Activated CD4-positive, CD25-positive, alpha-beta regulatory T cell (primary cell): ENCODE measurements at regions not wholly inside any gene's neighbourhood (a gene's known extent, or its start where the extent isn't known, plus 50 kb on each side); places are given as distances from the start of the nearest gene placed in this dataset.
"Not testable (repeated sequence)": the region's sequence is repeated elsewhere in the genome, so short reads cannot be mapped to it uniquely, and the experiment has no call there.

Experiments
- DNase-seq, 4 experiments: peaks; one replicate each; lab custom pipeline; 2025; lab: John Stamatoyannopoulos, UW

DNA sequence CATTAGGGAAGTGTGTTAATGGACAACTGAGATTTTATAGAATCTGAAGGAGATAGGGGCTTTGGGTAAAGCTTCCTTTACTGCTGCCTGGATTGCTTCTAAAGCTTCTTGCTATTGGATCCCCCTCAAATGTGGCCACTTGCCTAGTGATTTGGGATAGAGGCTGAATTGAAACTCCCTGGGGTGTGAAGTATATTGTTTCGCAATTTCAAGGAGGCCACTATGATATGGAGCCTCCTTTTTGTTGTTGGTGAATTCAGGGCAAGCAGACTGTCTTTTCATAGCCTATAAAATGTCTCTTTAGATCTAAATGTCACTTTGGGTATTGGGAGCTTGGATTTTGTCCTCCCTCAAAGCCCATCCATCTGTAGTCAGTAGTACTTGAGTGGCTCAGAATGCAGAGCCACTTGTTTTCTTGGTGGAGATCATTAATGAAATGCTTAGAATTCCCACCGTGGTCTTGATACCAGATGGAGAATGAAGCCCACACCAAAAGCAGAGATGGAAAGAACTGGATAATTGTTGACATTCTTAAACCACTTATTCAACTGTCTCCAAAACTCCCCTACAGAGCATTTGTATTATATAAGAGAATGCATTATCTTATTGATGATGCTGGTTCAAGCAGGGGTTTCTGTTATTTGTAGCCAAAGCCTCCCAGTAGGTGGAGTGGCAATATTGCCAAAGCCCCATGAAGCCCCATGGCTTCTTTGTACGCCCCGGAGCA lies 144.3 kb upstream of the KCNE2 start:
- DNase-seq, result no peak

DNA sequence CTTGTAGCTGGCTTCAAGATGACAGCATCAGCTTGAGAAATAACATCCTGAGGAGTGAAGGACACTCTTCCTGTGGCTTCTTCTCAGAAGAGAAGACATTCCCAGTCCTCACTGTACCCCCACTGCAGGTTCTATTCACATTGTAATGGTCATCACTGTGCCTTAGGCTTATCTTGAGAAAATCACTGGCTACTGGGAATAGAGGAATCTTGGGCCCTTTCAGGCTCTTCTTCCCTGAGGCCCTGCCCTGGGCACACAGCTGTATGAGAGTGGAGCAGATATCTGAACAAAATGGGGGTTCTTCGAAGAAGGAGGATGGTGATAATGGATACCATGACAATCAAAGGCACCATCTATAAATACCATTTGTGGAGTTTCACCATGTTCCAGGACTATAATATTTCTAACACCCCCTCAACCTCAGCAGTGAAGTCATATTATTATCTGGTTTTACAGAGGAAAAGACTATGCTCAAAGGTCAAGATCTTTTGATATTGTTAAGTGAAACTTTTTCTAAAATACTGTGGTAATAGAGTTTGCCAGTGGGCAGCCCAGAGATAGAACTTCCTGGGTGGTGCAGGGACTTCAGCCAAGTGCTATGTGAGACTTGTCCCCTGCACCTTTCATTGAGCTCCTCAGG lies 143.1 kb upstream of the KCNE2 start:
- no peak for DNase-seq

DNA sequence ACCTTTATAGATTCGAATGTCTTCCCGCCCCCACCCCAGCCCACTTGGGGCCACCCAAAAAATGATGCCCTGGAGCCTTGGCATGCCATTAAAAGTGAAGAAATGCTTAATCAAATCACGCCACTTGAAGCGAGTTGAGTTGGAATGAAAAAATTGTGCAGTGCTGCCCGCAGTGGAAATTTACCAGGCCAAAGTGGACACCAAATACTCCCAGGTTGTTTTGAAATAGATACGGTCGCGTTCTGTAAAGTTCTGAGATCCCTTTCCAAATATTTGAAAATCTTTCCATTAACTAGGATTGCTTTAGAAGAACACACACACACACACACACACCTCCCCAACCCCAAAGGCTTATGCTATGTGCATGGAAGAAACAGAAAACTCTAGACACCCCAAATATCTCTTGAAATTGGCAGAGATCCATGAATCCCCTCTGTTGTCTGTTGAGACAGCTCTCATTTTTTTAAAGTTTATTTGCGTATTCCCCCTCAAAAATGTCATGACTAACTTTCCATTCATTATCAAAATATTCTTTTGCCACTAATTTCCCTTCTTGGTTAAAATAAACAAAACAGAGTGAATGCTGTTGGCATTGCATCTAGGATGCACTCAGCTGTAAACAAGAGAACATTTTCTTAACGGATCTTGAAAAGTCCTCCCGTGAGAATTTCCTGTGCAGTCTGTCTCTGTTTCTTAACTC lies 142.3 kb upstream of the KCNE2 start:
- DNase-seq, result no peak

DNA sequence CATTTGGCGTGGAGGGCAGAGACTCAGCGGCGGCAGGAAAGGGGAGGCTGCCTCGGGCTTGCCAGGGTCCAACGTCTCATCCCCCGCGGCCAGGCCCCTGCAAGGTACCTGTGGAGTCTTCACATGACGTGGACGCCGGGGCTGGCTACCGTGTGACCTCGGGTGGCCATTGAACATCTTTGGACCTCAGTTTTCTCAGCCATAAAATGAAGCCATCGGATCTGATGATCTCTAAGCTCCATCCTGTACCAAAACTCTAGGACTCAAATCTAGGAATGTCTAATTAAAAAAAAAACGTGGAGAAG lies 141.8 kb upstream of the KCNE2 start:
- DNase-seq, result no peak

DNA sequence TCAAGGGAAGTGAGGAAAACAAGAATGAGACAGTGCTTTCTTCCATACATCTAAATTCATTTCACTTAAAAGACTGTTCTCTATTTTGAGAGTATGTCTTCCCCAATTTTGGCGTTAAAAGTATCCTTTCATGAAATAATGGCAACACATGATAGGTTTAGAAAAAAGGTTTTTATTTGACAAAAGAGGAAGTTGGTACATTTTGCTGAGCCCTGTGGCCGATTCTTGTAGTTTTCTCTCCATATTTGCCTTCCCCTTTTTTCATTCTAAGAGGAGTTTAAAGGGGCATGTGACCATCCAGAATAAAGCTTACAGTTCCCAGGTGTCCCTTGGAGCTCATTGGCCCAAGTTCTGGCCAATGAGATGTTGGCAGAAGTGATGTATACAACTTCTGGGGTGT lies 140.4 kb upstream of the KCNE2 start:
- DNase-seq, result no peak

DNA sequence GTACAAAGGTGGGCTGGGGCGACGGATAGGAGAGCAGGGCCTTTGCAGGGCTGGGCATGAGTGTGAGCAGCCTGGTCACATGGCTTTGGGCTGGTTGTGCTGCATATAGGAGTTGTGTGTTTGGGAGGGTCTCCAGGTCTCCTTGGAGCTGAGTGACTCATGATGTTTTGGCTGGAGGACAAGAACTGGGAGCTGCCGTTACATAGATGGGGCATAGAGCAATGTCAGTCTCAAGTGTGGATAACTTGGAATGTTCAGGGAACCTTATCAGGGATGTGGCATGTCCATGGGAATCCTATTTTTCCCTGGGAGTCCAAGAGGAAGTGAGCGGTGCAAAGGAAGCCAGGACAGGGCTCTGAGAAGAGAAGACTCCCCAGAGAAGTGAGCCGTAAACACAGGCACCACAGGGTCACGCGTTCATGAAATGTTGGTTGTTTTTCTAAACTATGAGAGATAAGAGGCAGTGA lies 136.4 kb upstream of the KCNE2 start:
- no peak for DNase-seq

DNA sequence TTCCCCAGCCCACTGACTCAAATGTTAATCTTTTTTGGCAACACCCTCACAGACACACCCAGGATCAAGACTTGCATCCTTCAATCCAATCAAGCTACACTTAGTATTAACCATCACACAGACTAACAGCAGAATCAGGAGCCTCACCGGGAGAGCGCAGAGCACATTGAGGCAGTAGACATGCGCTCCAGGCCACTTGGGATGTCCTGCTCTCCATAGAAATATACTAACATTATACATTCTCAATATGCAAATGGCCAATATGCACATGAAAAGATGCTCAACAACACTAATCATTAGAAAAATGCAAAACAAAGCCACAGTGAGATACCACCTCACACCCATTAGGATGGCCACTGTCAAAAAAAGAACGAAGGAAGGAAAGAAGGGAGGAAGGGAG lies 135.0 kb upstream of the KCNE2 start:
- DNase-seq, result no peak

DNA sequence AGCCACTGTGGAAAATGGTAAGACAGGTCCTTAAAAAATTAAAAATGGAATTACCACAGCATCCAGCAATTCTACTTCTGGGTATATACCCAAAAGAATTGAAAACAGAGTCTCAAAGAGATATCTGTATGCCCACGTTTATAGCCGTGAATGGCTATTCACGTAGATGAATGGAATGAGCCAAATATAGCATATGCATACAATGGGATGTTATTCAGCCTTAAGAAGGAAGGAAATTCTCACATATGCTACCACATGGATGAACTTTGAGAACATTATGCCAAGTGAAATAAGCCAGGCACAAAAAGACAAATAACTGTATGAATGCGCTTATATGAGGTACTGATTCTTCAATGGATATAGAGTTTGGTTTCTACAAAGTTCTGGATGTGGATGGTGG lies 134.5 kb upstream of the KCNE2 start:
- DNase-seq, result no peak

DNA sequence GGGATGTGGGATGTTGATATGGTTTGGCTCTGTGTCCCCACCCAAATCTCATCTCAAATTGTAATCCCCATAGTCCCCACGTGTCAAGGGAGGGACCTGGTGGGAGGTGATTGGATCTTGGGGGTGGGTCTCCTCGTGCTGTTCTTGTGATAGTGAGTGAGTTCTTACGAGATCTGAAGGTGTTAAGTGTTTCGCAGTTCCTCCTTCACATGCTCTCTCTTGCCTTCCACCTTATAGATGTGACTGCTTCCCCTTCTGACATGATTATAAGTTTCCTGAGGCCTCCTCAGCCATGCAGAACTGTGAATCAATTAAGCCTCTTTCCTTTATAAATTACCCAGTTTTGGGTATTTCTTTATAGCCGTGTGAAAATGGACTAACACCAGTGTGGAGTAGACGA lies 130.1 kb upstream of the KCNE2 start:
- not testable (repeated sequence) for DNase-seq

DNA sequence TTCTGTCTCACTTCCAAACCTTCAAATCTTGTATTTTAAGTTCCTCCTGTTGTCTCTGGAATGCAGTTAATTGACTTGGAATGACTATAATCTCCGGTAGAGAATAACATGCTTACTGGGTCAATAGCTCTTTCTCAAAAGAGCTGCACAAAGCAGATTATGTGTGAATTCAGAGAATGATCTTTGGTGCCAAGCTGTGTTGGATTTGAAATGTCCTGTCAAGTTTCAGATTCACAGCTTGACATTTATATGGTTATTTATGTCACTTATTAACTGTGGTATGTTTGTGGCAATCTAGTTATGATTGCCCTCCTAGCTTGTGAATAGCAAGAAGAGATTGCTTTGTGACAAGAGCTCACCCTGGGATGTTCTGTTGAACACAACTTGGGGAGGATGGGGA lies 128.3 kb upstream of the KCNE2 start:
- DNase-seq, result no peak

DNA sequence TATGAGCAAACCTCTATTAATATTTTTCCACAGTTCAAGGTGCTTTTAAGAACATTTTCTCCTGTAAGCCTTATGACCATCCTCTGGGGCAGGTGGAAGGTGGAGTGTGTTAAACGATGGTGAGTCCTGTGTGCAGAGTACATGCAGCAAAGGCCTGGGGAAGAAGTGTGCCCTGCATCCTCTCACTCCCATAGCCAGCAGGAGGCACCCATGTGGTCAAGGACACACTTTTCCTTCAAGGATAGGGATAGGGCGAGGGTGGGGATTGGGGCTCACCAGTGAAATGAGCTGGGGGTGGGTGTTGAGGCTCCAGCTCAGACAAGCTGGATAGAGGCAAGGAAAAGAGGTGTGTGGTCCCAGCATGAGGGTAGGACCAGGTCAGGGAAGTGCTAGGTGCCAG lies 120.8 kb upstream of the KCNE2 start:
- no peak for DNase-seq

DNA sequence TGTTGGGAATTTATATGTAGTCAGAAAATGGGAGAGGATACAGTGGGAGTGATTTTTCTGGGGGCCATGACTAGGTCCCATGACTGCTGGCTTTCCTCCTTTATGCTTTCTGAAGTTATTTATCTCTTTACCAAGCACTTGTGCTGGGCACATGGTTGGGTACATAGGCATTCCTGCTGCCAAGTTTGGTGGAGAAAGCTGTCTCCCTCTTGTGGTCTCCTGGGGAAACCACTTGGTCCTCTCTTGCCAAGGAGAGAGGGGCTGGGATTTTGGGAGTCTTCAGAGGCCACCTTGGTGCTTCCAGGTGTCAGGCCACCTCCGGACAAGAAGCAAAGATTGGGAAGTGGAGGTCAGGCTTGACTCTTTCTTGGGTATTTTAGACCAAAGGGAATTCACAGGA lies 120.2 kb upstream of the KCNE2 start:
- DNase-seq, result no peak

DNA sequence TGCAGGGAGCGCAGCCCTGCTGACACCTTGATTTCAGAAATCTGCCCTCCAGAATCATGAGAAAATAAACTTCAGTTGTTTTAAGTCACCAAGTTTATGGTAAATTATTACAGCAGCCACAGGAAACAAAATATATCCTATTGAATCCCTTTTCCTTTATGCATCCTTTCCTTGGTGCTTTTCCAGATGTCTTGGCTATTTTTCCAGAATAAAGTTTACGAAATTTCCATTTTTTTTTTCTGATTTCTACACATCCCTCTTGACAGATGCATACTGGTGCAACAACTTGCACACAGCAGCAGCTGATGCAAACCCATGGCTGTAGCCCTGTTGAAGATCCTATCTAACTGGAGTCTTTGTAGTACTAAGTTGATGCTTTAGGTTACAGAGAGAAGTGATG lies 111.1 kb upstream of the KCNE2 start:
- no peak for DNase-seq

DNA sequence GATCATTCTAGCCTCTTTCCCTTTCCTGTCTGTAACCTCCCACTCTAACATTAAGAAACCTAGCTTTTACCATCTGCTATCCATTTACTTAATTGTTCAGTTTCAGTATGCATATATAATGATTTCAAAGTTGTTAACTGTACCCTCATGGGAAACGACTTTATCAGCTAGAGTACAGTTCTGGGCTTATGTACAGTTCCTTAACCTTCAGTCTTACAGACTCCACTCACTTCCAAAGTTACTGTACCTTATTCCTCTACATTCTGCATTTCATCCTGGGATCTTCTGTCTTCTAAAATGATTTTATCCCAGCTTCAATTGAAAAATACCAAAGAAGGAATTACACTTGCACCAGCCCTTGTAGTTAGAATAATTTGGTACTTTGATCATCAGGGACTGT lies 108.7 kb upstream of the KCNE2 start:
- no peak for DNase-seq

DNA sequence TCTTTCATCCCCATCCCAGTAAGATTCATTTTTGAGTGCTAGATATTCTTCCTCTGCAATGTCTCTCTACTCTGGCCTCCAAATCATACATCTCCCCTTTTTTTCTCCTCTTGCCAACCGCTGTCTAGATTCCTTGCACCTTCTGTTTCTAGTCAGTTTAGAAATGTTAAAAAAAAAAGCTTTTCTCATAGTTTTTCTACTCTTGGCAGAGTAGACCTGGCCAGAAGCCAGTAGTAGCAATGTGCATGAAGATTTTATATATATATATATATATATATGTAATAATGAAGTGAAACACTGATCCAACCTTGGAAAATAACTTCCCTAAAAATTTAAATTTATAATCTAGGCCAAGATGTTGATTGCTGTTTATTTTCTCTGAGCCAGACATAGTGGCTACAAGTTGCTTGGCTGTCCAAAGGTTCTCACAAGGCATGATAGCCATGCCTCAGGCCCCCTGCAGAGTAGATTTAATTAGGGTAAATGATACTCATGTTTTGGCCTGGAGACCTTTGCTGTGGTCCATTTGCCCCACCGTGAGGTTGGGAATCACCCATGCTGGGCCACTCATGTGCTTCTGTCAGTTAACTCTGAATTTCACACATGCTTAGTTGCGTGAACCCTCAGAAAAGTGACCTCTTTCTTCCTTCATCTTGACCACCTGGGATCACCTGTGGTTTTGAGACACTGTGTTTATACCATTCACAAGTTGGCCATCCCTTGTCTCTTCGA lies 103.4 kb upstream of the KCNE2 start:
- no peak for DNase-seq

DNA sequence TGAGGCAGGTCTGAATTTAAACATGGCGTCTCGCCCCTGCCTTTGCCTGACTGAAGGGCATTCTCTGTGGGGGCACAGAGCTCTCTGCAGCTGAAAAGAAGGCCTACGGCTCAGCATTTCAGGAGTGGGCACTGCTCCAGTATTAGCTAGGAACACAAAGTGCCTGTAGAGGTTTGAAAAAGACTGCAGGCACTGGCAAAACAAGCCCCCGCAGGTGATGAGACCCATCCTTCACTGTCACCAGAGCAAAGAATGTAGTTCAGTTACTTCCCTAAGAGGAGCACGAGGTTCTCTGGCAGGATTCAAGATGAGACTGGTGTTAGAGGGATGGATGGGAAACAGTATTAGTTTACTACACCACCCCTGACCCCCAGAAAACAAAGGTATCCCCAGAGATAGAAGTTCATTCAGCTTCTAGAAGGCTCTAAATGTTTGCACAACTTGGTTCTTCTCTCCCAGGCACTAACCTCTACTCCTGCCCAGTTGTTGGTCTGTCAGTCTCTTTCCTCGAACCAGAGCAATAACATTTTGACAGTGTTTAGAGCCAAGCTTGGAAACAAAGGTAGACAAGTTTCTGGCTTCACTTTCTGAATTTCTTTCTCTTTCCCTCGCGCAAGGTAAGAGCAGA lies 101.9 kb upstream of the KCNE2 start:
- no peak for DNase-seq

DNA sequence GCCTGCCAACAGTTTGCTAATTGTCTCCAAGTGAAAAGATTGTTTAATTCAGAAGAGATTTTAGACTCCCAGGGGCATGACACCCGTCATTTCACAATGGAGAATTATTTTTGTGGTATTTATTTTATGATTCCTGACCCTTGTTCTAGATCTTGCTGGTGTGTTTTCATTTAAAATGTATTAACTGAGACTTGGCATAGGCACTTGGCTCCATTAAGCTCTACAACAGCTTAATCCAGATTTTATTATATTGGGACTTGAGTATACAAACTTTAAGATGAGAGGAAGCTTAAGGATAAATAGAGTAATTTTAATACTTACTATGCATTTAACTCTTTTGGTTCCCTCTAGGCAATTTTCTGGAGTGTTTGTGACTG lies 101.3 kb upstream of the KCNE2 start:
- no peak for DNase-seq

DNA sequence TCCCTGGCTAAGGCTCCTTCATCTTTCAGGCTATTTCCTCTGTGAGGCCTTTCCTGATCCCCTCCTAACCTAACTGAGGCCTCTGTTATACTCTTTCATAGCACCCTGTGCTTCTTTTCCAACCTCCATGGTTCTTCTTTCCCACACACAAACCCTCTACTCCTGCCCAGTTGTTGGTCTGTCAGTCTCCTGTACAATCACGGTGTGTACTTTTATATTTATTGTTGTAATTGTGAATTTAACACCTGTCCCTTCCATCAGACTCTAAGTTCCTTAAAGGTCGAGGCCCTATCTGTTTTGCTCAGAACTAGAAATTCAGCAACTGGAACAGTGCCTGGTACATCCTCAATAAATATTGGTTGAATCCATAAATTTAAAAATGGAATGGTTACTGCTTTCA lies 100.2 kb upstream of the KCNE2 start:
- DNase-seq, result no peak

DNA sequence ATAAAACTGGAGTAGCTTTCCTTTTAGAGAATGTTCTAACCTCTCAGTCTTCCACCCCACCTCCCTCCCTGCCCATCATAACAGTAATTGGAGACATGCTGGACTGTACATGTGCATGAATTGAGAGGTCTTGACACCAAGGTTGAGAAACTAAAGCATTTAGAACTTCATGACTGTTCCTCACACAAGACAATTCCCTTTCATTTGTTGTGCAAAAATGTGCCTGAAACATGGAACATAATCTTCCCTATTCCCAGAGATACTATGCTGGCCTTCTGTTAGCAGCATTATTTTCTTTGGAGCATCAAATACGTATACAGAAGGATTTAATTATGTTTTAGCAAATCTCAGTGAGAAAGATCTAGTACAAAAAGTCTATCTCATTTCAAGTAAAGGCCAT lies 97.5 kb upstream of the KCNE2 start:
- DNase-seq, result no peak

DNA sequence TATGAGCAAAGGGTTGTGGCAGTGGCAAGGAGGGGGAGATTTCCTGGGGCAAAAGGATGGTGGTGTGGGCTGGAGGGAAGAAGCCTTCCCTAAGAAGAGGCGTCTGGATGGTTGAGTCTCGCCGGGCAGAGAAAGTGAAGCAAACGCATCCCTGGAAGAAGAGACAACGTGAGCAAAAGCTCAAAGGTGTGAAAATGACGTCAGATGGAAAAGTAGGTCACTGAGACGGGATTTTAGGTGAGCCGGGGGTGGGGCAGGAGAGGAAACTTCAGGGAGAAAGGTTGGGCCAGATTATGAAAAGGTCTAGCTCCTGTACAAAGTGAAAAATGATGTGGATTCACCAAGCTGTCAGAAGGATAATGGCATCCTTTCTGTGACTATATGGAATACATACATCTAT lies 95.3 kb upstream of the KCNE2 start:
- DNase-seq, result no peak

DNA sequence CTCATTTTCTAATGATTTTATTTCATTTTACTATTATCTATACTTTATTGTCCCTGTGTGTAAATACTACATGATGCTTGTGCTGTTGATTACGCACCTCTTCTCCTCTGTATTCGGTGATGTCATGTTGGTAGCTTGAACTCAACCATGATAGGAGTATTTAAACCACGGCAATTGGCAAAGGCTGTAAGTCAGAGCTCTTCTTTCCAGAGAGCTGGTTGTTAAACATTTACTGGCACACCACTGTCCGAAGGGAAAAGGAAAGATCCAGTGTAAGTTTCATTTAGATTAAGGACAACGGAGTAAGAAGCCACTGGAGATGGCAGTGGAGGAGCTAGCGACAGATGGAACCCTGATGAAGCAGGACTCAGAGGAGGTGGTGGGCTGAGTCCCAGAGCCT lies 93.4 kb upstream of the KCNE2 start:
- no peak for DNase-seq

DNA sequence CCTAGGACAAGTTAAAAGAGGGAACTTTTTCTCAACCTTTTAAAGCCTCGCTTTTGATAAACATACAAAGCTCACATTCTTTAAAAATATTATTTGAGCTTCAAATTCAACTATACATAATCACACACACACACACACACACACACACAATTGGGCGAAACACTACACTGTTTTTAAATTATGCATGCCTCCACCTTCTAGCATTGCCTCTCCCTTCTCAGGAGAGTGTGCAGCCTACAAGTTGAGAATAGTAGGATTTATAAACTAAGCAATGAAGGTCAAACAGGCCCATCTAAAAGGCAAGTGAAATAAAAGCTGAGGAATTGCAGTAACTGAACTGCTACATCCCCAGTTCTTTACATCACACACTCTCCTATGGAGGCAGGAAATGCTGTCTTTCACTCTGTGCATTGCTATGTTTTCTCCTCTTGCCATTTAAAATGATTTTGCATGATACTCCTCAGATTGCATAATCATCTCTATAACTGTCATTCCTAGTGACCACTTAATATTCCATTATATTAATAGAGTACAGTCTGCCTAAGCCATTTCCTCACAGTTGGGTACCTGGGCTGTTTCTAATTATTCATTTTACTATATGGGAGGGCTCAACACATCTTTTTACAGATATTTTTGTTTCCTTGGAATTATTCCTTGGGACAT lies 92.5 kb upstream of the KCNE2 start:
- DNase-seq, result no peak
